Loucy (cell line): ENCODE measurements at regions not wholly inside any gene's neighbourhood (a gene's known extent, or its start where the extent isn't known, plus 50 kb on each side); places are given as distances from the start of the nearest gene placed in this dataset.

ENCODE experiments used
- EZH2phosphoT487 ChIP-seq: fragments of 200-600 bp; IDR thresholded peaks from 2 replicates; pipeline ENCODE4 v1.6.1; 2018; ENCODE audit warnings: antibody characterized with exemption, mild to moderate bottlenecking, moderate library complexity, borderline replicate concordance
- TF ChIP-seq, protein P1 (sequence below): fragments of 200-600 bp; sonication (generic); conservative IDR thresholded peaks from 2 replicates; pipeline ENCODE4 v1.5.1; 2014; ENCODE audit warnings: mild to moderate bottlenecking, antibody characterized with exemption, low read length

DNA sequence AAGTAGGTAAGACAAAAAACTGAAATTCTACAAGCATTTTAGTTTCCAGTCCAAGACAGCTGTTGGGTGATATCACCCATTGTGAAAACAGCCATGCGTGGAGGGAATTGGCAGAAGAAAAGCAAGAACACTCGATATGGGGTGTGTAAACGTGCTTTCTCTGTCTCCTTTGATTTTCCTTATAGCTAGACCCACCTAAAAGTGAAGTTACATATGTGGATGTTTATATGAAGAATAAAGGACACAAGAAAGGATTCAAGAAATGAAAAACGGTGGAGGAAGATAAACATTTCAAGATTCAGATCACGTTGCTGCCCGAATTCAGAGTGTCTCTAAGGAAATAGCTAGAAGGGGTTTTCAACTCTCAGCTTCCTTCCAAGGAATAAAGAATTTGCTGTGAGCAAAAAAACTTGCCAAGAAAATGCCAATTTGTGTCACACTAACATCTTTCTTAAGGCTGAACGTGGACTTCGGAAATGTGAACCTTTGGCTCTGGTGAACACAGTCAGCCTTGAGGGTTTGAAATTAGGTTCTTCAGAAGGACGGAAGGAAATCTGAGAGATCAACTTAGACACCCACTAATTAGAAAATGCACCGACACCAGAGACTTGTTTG, 269.0 kb upstream of the ADAMTS9 start:
- TF ChIP-seq, protein P1, sequence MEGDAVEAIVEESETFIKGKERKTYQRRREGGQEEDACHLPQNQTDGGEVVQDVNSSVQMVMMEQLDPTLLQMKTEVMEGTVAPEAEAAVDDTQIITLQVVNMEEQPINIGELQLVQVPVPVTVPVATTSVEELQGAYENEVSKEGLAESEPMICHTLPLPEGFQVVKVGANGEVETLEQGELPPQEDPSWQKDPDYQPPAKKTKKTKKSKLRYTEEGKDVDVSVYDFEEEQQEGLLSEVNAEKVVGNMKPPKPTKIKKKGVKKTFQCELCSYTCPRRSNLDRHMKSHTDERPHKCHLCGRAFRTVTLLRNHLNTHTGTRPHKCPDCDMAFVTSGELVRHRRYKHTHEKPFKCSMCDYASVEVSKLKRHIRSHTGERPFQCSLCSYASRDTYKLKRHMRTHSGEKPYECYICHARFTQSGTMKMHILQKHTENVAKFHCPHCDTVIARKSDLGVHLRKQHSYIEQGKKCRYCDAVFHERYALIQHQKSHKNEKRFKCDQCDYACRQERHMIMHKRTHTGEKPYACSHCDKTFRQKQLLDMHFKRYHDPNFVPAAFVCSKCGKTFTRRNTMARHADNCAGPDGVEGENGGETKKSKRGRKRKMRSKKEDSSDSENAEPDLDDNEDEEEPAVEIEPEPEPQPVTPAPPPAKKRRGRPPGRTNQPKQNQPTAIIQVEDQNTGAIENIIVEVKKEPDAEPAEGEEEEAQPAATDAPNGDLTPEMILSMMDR: no peak
- TF ChIP-seq EZH2phosphoT487: no peak
